Ecto neural progenitor cell (in vitro differentiated cells): ENCODE measurements at regions not wholly inside any gene's neighbourhood (a gene's known extent, or its start where the extent isn't known, plus 50 kb on each side); places are given as distances from the start of the nearest gene placed in this dataset.
"Not testable (repeated sequence)": the region's sequence is repeated elsewhere in the genome, so short reads cannot be mapped to it uniquely, and the experiment has no call there.

Source experiments
- DNase-seq: peaks from one replicate; pipeline ENCODE4 v3.0.0-alpha.2; 2018; ENCODE audit warnings: low spot score

DNA sequence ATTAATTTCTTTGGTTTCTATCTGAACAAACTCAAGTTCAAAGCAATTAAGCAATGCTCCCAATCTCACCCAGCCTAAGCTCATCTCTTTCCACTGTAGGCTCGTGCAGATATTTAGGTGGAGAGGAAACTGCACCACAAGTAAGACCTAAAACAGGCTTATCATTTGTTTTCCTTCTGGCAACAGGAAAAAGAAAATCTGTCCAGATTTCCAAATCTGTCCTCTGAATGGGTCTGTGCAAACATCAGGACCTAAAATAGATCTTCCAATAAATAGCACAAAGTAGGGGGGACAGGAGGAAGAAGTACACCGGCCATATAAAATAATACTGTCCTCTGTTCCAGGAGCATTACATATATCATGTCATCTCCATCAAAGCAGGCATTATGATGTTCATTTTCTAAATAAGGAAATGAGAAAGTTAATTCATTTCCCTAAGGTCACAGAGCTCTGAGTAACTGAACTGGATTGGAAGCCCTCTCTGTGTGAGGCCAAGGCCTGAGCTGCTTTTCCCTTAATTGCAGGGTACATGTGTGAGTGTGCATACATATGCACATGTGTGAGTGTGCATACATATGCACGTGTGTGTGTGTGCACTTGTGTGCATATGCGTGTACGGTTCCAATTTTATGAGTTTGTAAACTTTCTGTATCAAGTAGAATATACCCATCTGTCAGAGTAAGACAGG lies 92.8 kb upstream of the PARD3 start:
- no peak for DNase-seq

DNA sequence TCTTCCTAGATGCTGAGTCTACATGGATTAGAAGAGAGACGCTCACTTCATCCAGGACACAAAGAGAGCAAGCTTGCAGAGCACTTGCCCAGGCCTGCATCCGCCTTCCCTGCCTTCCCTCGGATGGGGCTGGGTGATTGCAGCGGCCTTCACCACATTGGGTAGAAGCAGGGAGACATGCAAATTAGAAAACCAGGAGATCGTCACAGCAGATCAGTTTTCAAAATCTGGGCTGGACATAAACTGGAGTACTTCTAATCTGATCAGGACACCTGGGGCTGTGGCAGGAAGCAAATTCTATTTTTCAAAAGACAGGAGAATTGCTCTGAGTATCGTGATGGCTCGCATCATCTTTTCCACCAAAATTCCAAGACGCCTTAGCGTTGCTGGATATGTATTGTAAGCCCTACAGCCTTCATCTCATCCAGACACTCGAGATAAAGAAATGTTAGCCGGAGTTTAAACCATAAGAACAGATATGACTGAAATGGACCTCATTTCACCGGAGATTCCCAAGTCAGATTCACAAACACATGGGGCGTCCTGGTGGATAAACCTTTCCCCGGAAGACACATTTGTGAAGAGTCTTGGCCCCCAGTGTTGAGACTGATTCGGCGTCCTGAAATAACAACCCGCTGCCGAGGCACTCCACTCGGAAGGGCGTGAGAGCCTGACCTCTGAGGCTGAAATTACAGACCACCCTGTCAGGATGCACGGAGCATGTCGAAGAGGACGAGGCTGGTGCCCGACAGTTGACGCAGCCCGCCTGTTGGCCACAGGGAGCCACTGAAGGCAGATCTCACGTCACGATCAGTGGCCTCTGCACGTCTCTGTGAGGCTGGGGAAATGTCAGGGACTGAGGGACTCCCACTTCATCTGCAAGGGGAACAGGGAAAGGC lies 91.2 kb upstream of the PARD3 start:
- DNase-seq = peak; percentile 82

DNA sequence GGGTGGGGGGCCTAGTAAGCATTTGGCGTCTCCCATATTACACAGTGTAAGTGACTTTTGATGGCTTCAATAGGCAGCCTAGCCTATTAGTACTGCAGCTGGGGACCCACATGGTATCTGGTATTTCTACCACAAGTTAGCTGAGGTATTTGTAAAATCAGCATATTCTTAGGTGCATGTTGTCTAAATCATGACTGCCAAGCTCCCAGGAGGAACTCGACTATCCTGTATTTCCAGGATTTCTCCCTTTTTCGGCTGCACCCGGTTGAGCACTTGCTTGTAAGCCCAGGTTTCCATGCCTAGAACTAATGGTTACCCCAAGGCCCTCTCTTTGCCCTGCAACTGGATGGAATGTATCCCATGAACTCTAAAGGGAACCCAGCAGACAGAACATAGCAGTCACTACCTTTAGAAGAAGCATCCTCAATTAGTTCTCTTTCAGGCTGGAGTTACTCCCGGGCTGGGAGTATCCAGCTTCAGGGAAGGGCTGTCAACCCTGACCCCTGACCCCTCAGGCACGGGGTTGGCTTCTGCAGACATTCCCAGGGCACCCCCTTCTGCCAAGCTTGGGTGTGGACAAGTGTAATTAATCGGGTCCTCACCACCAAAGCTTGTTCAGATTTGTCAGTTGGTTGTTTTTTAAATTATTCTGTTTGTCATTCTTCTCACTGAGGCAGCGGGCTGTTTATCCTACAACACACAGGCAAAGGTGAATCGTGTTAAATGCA lies 90.3 kb upstream of the PARD3 start:
- DNase-seq = peak; percentile 62

DNA sequence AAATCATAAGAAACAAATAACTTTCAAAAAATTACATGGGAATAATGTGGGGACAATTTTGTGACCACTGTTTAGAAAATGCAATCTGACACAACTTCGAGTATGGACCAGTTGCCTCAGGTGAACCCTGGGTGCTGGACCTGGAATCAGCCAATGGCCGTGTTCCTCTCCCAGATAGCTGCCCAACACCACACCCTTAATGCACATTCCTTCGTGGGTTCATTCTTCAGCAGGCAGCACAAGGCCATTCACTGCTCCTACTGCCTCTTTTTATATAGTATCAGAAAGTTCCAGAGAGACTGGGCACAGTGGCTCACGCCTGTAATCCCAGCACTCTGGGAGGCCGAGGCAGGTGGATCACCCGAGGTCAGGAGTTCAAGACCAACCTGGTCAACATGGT lies 89.1 kb upstream of the PARD3 start:
- DNase-seq = no peak

DNA sequence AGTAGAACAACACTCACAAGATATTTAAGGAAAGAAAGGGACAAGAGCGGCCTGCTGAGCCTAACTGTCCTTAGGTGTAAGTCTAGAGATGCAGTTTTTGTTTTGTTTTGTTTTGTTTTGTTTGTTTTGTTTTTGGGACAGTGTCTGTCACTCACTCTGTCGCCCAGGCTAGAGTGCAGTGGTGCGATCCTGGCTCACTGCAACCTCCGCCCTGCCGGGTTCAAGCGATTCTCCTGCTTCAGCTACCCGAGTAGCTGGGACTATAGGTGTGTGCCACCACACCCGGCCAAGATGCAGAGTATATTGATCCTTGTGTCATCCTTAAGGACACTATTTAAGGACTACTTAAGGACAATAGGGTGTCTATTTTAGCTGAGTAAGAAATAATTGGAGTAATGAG lies 84.1 kb upstream of the PARD3 start:
- DNase-seq = no peak

DNA sequence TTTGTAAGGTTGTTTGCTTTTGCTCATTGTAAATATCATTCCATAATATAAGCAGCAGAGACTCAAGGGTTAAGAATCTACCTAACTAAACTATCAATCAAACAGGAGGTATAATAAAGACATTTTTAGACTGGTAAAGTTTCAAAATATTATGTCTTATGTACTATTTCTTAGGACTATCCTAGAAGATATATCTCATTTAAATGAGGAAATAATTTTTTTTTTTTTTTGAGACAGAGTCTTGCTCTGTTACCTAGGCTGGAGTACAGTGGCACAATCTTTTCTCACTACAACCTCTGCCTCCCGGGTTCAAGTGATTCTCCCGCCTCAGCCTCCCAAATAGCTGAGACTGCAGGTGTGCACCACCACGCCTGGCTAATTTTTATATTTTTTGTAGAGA lies 80.9 kb upstream of the PARD3 start:
- DNase-seq = no peak

DNA sequence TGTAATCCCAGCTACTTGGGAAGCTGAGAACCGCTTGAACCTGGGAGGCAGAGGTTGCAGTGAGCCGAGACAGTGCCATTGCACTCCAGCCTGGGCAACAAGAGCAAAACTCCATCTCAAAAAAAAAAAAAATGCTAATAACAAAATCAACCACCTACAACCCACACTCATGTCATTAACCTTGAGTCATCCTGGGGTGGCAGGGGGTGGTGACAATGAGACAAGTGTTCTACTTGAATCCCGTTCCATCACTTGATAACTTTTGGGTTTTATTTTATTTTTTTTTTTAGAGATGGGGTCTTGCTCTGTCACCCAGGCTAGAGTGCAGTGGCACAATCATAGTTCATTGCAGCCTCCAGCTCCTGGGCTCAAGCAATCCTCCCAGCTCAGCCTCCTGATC lies 80.0 kb upstream of the PARD3 start:
- DNase-seq = not testable (repeated sequence)

DNA sequence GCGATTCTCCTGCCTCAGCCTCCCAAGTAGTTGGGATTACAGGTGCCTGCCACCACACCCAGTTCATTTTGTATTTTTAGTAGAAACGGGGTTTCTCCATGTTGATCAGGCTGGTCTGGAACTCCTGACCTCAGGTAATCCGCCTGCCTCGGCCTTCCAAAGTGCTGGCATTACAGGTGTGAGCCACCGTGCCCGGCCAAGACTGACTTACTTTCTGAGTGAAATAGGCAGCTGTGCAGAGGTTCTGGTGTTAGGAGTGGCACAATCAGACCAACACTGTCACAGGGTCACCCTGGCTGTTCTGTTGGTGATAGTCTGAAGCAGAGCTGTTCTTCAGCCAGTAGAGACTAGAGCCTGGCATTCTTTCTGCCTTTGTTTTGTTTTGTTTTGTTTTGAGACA lies 77.4 kb upstream of the PARD3 start:
- DNase-seq = not testable (repeated sequence)

DNA sequence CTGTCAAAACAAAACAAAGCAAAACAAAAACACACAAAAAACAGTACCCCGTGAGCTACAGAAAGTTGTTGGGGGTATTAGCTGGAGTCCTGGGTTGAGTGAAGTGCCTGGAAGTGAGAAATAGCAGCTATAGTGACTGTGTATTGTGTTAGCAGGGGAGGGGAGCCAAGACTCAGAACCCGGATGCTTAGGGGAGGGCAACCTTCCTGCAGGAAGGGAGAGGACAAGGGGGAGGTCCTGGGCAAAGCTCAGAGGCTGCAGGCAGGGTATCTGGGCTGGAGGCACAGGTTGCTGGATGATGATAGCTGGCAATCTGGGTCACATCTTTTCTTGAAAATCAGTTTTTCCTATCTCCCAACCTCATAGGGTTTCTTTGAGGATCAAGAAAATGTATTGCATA lies 75.8 kb upstream of the PARD3 start:
- no peak for DNase-seq

DNA sequence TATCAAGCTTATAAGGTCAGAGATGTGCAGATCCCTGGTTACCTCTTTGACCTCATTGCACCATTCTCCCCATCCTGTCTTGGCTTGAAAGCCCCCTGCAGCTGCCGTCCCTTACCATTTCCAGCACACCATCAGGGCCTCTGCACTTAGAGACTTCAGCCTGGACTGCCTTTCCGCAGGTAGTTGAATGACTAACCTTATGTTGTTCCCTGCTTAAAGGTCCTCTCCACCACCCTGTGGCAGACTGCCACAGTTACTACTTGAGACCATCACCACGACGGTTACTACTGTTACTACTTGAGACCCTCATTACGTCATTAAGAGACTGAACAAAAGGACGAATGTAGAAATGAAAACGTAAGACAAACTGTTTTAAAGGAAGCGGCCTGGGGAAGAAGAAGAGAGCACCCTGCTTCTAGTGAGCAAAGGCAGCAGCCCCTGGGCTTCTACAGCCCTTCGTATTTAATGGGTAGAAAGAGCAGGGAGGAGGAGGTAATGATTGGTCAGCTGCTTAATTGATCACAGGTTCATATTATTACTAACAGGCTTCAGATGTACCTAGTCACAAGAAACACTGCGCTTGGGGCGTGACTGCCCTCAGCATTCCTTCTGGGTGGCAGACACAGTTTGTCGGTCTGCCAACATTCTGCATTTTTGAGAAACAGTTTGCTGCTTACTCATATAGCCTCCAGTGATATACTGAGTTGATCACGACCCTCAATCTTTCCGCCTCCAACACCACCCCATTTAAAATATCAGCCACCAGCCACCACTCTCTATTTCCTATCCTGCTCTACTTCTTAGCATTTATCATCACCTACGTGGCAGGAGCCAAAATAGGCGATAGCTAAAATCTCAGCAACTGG lies 74.1 kb upstream of the PARD3 start:
- DNase-seq = no peak

DNA sequence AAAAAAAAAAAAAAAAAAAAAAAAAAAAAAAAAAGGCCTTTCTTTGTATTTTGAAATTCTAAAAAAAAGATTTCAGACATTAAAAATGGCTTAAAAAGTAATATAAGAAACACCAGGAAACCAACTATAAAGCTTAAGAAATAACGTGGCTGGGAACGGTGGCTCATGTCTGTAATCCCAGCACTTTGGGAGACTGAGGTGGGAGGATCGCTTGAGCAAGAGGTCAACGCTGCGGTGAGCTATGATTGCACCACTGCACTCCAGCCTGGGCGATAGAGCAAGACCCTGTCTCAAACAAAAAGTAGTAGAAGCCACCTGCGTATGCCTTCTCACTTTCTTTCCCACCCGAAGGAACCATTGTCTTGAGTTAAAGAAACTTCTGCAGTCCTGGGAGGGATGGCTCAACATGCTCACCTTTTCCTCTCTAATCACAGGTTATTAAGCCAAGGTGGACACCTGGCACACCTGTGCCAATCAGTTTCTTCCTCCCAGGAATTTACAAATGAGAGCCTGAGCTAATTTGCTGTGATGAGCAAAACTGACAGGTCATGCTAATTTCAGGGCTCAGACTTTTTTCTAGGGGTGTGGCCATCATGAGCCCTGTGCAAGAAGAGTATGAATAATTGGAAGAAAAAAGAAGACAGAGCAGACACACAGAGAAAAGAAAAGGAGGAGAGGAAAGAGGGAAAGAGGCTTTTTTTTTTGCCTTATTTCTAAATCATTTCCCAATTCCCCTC lies 72.0 kb upstream of the PARD3 start:
- no peak for DNase-seq

DNA sequence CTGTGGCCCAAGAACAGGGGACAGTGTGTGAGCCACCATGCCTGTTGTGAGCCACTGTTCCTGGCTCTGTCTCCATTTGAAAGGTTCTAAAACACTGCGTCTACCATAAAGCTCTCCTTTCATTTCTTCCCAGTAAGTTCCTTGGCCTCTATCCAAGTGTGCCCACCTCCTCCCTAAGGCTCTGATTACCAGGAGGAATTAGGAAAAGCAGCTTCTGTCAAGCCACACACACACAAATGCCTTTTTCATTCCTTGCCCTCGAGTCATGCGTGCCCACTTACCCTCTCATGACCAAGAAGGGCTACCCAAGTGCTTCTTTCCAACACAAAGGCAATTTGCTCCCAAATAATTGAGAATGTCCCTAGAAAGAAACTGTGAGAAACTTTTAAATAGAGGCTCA lies 70.8 kb upstream of the PARD3 start:
- no peak for DNase-seq

DNA sequence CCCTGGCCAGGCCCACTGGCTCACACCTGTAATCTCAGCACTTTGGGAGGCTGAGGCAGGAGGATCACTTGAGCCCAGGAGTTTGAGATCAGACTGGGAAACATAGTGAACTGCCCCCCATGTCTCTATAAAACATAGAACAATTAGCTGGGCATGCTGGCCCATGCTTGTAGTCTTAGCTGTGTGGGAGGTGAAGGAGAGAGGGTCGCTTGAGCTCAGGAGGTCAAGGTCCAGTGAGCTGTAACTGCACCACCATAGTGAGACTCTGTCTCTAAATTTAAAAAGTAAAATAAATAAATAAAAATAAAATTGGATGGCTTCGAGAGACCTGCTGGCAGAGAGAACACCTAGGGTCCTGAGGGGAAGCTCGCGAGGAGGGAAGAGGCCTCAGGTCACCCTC lies 69.9 kb upstream of the PARD3 start:
- no peak for DNase-seq

DNA sequence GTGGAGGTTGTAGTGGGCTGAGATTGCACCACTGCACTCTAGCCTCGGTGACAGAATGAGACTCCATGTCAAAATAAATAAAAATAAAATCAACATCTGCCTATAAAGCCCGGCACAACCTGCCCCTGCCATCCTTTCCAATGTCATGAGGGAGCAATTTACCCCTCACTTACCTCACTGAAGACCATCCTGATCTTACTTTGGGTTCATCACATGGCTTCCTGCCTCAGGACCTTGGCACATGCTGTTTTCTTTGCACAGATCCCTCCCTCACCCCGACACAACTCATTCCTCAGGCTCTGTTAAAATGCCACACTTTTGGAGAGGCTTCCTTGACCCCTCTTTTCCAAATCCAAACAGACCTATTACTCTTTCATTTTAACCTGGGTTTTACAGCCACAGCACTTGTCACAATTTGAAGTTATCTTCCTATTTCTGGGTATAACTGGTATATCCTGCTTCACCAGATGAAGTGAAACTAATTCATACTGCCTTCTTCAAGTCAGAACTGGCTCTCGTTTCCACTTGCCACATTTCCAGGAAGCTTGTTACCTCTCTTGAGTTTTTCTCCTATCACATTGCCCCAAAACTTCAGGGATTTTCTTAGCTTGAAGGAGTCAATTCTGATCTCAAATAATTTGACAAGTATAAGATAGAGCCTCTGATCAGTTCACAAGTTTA lies 69.3 kb upstream of the PARD3 start:
- no peak for DNase-seq

DNA sequence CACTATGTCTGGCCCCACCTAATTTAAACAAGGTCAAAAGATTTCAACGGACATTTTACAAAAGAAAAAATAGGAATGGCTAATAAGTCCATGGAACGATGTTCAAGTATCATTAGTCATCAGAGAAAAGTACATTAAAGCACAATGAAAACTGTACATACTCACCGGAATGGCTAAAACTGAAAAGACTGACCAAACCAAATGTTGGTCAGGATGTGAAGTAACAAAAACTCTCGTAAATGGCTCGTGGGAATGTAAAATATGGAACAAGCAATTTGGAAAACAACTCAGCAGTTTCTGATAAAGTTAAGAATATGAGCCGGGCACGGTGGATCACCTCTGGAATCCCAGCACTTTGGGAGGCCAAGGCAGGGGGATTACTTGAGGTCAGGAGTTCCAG lies 65.7 kb upstream of the PARD3 start:
- DNase-seq = no peak

DNA sequence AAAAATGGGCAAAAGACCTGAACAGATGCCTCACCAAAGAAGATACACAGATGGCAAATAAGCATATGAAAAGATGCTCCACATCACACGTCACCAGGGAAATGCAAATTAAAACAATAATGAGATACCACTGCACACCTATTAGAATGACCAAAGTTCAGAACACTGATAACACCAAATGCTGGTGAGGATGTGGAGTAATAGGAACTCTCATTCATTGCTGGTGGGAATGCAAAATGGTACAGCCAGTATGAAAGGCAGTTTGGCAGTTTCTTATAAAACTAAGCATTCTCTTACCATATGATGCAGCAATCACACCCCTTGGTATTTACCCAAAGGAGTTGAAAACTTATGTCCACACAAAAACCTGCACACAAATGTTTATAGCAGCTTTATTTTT lies 63.6 kb upstream of the PARD3 start:
- DNase-seq = not testable (repeated sequence)

DNA sequence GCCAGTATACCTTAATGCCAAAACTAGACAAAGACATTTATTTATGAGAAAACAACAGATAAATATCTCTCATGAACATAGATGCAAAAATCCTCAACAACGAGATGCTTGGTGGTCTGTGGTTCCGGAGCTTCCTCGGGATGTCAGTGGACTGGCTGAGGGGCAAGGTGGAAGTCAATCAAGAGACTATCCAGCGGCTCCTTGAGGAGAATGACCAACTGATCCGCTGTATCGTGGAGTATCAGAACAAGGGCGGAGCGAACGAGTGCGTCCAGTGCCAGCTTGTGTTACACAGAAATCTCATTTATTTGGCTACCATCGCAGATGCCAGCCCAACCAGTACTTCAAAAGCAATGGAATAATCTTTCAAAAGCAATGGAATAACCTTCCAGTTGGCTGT lies 60.0 kb upstream of the PARD3 start:
- DNase-seq = no peak

DNA sequence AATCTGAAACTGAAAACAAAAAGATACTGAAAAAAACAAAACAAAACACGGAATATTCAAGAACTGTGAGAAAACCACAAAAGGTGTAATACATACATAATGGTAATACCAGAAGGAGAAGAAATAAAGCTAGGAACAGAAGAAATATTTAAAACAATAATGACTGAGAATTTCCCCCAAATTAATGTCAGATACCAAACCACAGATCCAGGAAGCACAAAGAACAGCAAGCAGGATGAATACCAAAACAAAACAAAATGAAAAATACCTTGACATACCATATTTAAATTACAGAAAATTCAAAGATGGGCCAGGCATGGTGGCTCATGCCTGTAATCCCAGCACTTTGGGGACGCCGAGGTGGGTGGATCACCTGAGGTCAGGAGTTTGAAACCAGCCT lies 57.7 kb upstream of the PARD3 start:
- no peak for DNase-seq

DNA sequence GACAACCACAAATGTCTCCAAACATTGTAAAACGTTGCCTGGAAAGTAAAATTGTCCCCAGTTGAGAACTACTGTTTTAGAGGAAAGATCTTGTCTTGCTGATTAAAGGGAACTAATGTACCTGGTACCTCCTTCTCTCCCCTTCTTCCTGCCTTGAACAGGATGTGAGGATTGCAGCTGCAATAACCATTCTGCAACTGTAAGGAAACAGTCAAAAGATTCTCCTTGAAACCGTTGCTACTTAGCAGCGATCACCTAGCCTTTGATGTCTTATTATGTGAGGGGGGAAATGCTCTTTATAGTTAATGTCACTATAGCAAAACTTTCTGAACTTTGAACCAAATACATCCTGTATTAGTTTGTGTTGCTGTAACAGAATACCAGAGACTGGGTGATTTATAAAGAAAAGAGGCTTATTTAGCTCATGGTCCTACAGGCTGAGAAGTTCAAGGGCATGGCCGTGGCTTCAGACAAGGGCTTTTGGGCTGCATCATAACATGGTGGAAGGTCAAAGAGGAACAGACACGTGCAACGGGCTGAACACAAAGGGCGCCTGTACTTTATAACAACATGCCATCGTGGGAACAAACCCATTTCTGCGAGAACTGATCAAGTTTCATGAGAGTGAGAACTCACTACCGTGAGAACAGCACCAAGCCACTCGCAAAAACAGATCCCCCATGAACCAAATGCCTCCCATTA lies 54.2 kb upstream of the PARD3 start:
- no peak for DNase-seq

DNA sequence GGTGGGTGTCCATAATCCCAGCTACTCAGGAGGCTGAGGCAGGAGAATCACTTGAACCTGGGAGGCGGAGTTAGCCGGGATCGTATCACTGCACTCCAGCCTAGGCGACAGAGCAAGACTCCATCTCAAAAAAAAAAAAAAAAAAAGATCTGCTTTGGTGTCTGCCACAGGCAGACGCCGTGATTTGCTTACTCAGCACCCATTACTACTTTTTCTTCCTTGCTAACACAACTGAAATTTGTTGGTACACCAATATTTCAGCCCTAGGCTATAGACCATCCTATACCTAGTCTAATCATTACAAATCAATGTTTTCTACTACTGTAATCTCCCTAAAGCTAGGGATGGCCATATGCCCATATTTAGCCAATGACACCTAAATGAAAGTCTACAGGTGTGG lies 53.5 kb upstream of the PARD3 start:
- DNase-seq = no peak
